ENCODE measurements at regions not wholly inside any gene's neighbourhood (a gene's known extent, or its start where the extent isn't known, plus 50 kb on each side); places are given as distances from the start of the nearest gene placed in this dataset.

GRCh38 chr2:120519469-120519868 is 173.5 kb downstream of the INHBB start:
- no peak overlapping the region for H3K4me3 ChIP-seq
- WGBS, 2 donors: 92 to 97% methylated on average over 5 to 6 of the region's 6 CpGs
- DNase-seq (ENCODE audit: low spot score in 2 of 2): no peak
- H3K9me3 ChIP-seq: no peaks in the 10 kb centered on the region
- H3K36me3 ChIP-seq: no peaks in the 10 kb centered on the region
- H3K27me3 ChIP-seq: peaks cover 0 to 21% of the 10 kb centered on the region in 2 donors
- H3K27ac ChIP-seq: no peak overlapping the region
- peaks cover 0 to 10% (median 0%) of the 10 kb centered on the region in 4 donors for H3K4me1 ChIP-seq
- no peak for TF ChIP-seq EP300 (IDR thresholded peaks at IDR 0.05)
- TF ChIP-seq CTCF (IDR thresholded peaks at IDR 0.05): no peak
- no peak for TF ChIP-seq POLR2A (IDR thresholded peaks at IDR 0.05)

GRCh38 chr2:120520454-120520853 is 174.5 kb downstream of the INHBB start:
- no peak for DNase-seq (ENCODE audit: low spot score in 2 of 2)
- peaks cover 0 to 21% of the 10 kb centered on the region in 2 donors for H3K27me3 ChIP-seq
- WGBS, 2 donors: 82 to 87% methylated on average over 5 of the region's 5 CpGs

GRCh38 chr2:120520929-120521912 is 175.3 kb downstream of the INHBB start:
- Histone ChIP-seq H3K4me3 (no peak overlapping the region), H3K36me3 (no peaks in the 10 kb centered on the region), H3K9me3 (no peaks in the 10 kb centered on the region), H3K27me3 (peaks cover 0 to 21% of the 10 kb centered on the region in 2 donors), H3K27ac (no peak overlapping the region), H3K4me1 (peaks cover 0 to 14% (median 0%) of the 10 kb centered on the region in 4 donors)
- peak in 1 of 2 donors; percentile 42 for DNase-seq (ENCODE audit: low spot score in 2 of 2)
- 44 to 51% methylated on average over 13 of the region's 13 CpGs for WGBS, 2 donors
- TF ChIP-seq EP300 (IDR thresholded peaks at IDR 0.05) (no peak), POLR2A (IDR thresholded peaks at IDR 0.05) (no peak), CTCF (IDR thresholded peaks at IDR 0.05) (peak; percentile 40 to 52 (median 48))

More at GRCh38 chr2:120520454-120520853, 174.5 kb downstream of the INHBB start:
- peaks cover 0 to 14% (median 0%) of the 10 kb centered on the region in 4 donors for H3K4me1 ChIP-seq
- no peak overlapping the region for H3K27ac ChIP-seq
- no peaks in the 10 kb centered on the region for H3K36me3 ChIP-seq
- TF ChIP-seq EP300 (IDR thresholded peaks at IDR 0.05) (no peak), CTCF (IDR thresholded peaks at IDR 0.05) (no peak), POLR2A (IDR thresholded peaks at IDR 0.05) (no peak)
- H3K4me3 ChIP-seq: no peak overlapping the region
- H3K9me3 ChIP-seq: no peaks in the 10 kb centered on the region

- Histone ChIP-seq H3K9me3 (no peaks in the 10 kb centered on the region), H3K4me3 (no peak overlapping the region), H3K27me3 (peaks cover 0 to 24% of the 10 kb centered on the region in 2 donors), H3K36me3 (no peaks in the 10 kb centered on the region), H3K4me1 (peaks cover 0 to 4% (median 0%) of the 10 kb centered on the region in 4 donors), H3K27ac (no peak overlapping the region)
- WGBS, 2 donors: 66 to 70% methylated on average over 33 of the region's 33 CpGs
- DNase-seq (ENCODE audit: low spot score in 2 of 2): no peak
- TF ChIP-seq POLR2A (IDR thresholded peaks at IDR 0.05): no peak
- TF ChIP-seq CTCF (IDR thresholded peaks at IDR 0.05): no peak
- no peak for TF ChIP-seq EP300 (IDR thresholded peaks at IDR 0.05)
These were observed 176.3 kb downstream of the INHBB start for GRCh38 chr2:120522151-120522751.

GRCh38 chr2:120523766-120524165 is 177.8 kb downstream of the INHBB start:
- Histone ChIP-seq H3K9me3 (no peaks in the 10 kb centered on the region), H3K27me3 (peaks cover 0 to 27% of the 10 kb centered on the region in 2 donors), H3K4me1 (peaks cover 0 to 17% (median 0%) of the 10 kb centered on the region in 4 donors), H3K36me3 (no peaks in the 10 kb centered on the region), H3K27ac (no peak overlapping the region), H3K4me3 (no peak overlapping the region)
- WGBS, 2 donors: 85 to 95% methylated on average over 5 of the region's 5 CpGs
- TF ChIP-seq POLR2A (IDR thresholded peaks at IDR 0.05): no peak
- TF ChIP-seq EP300 (IDR thresholded peaks at IDR 0.05): no peak
- no peak for TF ChIP-seq CTCF (IDR thresholded peaks at IDR 0.05)
- DNase-seq (ENCODE audit: low spot score in 2 of 2): no peak
